GM12892 (cell line): ENCODE measurements at regions not wholly inside any gene's neighbourhood (a gene's known extent, or its start where the extent isn't known, plus 50 kb on each side); places are given as distances from the start of the nearest gene placed in this dataset.

ENCODE experiments used
- POLR2A ChIP-seq: IDR thresholded peaks from 2 replicates; pipeline ENCODE4 v1.6.1; 2011; ENCODE audit warnings: low read depth, low read length, control low read depth
- POLR2AphosphoS5 ChIP-seq: IDR thresholded peaks from 2 replicates; pipeline ENCODE4 v1.6.1; 2011; ENCODE audit warnings: low read depth, low read length, control low read depth

DNA sequence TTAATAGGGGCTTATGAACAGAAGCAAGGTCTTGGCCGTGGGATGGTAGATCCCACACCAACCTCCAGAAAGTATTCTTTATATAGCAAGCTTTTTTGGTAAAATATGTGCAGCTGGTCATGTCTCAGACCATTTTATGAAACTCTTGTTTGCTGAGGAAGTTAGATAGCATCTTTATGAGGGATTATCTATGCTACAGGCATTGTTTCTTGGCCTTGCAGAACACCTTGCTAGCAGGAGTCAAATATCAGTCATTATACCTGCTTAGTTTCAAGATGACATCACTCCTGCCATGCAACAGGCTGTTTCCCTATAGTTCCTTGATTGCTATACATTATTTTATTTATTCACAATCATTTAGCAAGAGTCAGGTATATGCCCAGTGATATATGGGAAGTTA lies 84.8 kb upstream of the LRFN5 start:
- TF ChIP-seq POLR2AphosphoS5 (no peak), POLR2A (no peak)
